ENCODE measurements at regions not wholly inside any gene's neighbourhood (a gene's known extent, or its start where the extent isn't known, plus 50 kb on each side); places are given as distances from the start of the nearest gene placed in this dataset.

DNA sequence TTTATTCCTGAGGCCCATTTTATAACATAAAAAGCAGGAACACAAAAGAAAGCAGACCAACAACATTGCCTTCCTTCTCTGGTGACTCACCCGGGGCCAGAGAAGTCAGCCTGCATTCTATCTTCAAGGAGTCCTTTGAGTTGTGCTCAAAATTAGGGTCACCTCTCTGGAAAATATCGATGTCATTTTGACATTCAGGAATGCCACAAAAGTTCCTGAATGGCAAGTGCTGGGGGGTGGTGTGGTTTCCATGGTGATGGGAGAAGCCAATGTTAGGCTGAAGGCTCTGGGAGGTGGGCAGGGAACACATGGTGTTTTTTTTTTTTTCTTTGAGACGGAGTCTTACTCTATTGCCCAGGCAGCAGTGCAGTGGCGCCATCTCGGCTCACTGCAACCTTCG lies 159.6 kb downstream of the HAPSTR1 start:
- TF ChIP-seq, protein P1, sequence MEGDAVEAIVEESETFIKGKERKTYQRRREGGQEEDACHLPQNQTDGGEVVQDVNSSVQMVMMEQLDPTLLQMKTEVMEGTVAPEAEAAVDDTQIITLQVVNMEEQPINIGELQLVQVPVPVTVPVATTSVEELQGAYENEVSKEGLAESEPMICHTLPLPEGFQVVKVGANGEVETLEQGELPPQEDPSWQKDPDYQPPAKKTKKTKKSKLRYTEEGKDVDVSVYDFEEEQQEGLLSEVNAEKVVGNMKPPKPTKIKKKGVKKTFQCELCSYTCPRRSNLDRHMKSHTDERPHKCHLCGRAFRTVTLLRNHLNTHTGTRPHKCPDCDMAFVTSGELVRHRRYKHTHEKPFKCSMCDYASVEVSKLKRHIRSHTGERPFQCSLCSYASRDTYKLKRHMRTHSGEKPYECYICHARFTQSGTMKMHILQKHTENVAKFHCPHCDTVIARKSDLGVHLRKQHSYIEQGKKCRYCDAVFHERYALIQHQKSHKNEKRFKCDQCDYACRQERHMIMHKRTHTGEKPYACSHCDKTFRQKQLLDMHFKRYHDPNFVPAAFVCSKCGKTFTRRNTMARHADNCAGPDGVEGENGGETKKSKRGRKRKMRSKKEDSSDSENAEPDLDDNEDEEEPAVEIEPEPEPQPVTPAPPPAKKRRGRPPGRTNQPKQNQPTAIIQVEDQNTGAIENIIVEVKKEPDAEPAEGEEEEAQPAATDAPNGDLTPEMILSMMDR (tag by site-specific recombination; IDR thresholded peaks at IDR 0.05), result no peak
- TF ChIP-seq YY1 (tag by site-specific recombination; IDR thresholded peaks at IDR 0.05) (no peak), ZSCAN23 (tag by site-specific recombination; IDR thresholded peaks at IDR 0.05) (no peak), HOXA7 (CRISPR knock-in tag; IDR thresholded peaks at IDR 0.05; ENCODE audit: borderline replicate concordance) (no peak), PRDM1 (tag by site-specific recombination; IDR thresholded peaks at IDR 0.05) (no peak)
- TF ChIP-seq, protein P2, sequence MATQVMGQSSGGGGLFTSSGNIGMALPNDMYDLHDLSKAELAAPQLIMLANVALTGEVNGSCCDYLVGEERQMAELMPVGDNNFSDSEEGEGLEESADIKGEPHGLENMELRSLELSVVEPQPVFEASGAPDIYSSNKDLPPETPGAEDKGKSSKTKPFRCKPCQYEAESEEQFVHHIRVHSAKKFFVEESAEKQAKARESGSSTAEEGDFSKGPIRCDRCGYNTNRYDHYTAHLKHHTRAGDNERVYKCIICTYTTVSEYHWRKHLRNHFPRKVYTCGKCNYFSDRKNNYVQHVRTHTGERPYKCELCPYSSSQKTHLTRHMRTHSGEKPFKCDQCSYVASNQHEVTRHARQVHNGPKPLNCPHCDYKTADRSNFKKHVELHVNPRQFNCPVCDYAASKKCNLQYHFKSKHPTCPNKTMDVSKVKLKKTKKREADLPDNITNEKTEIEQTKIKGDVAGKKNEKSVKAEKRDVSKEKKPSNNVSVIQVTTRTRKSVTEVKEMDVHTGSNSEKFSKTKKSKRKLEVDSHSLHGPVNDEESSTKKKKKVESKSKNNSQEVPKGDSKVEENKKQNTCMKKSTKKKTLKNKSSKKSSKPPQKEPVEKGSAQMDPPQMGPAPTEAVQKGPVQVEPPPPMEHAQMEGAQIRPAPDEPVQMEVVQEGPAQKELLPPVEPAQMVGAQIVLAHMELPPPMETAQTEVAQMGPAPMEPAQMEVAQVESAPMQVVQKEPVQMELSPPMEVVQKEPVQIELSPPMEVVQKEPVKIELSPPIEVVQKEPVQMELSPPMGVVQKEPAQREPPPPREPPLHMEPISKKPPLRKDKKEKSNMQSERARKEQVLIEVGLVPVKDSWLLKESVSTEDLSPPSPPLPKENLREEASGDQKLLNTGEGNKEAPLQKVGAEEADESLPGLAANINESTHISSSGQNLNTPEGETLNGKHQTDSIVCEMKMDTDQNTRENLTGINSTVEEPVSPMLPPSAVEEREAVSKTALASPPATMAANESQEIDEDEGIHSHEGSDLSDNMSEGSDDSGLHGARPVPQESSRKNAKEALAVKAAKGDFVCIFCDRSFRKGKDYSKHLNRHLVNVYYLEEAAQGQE (tag by site-specific recombination; IDR thresholded peaks at IDR 0.05), result no peak
